ENCODE measurements at regions not wholly inside any gene's neighbourhood (a gene's known extent, or its start where the extent isn't known, plus 50 kb on each side); places are given as distances from the start of the nearest gene placed in this dataset.
"Not testable (repeated sequence)": the region's sequence is repeated elsewhere in the genome, so short reads cannot be mapped to it uniquely, and the experiment has no call there.

DNA sequence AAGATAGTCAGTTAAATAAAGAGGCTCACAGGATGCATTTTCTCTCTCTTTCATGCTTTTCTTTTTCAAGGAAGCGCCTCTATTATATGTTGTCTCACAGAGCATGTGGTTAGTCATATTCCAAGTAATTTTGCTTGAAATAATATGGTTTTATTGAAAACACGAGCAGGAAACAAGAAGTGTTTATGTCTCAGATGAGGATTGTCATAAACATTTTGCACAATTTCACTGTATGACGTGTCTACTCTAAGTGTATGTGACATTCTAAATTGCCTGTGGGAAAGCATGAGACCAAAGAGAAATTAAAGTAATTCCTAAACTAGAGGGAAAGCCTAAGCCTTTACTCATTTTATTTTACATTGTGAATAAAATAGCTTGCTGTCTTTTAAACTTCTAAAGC is 818.6 kb downstream of the EPHA3 start:
- Histone ChIP-seq H3K27ac (ENCODE audit: low read depth, low read length) (no peak overlapping the region), H3K4me2 (ENCODE audit: insufficient read depth, low read length) (no peak overlapping the region), H3K4me1 (ENCODE audit: insufficient read depth, low read length) (no peaks in the 10 kb centered on the region), H2AFZ (ENCODE audit: low read length) (no peak overlapping the region), H3K9me3 (ENCODE audit: low read depth, low read length) (no peaks in the 10 kb centered on the region), H3K4me3 (ENCODE audit: insufficient read depth, low read length) (no peak overlapping the region), H3K27me3 (ENCODE audit: insufficient read depth, low read length) (no peaks in the 10 kb centered on the region), H3K36me3 (ENCODE audit: insufficient read depth, low read length) (no peaks in the 10 kb centered on the region), H3K79me2 (ENCODE audit: insufficient read depth, low read length) (no peaks in the 10 kb centered on the region), H4K20me1 (ENCODE audit: insufficient read depth, low read length) (no peaks in the 10 kb centered on the region)
- TF ChIP-seq, protein P1, sequence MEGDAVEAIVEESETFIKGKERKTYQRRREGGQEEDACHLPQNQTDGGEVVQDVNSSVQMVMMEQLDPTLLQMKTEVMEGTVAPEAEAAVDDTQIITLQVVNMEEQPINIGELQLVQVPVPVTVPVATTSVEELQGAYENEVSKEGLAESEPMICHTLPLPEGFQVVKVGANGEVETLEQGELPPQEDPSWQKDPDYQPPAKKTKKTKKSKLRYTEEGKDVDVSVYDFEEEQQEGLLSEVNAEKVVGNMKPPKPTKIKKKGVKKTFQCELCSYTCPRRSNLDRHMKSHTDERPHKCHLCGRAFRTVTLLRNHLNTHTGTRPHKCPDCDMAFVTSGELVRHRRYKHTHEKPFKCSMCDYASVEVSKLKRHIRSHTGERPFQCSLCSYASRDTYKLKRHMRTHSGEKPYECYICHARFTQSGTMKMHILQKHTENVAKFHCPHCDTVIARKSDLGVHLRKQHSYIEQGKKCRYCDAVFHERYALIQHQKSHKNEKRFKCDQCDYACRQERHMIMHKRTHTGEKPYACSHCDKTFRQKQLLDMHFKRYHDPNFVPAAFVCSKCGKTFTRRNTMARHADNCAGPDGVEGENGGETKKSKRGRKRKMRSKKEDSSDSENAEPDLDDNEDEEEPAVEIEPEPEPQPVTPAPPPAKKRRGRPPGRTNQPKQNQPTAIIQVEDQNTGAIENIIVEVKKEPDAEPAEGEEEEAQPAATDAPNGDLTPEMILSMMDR (IDR thresholded peaks at IDR 0.05; ENCODE audit: extremely low read depth, low read depth, low read length), result no peak
- DNase-seq (ENCODE audit: insufficient read length, low spot score, missing footprints), result no peak

DNA sequence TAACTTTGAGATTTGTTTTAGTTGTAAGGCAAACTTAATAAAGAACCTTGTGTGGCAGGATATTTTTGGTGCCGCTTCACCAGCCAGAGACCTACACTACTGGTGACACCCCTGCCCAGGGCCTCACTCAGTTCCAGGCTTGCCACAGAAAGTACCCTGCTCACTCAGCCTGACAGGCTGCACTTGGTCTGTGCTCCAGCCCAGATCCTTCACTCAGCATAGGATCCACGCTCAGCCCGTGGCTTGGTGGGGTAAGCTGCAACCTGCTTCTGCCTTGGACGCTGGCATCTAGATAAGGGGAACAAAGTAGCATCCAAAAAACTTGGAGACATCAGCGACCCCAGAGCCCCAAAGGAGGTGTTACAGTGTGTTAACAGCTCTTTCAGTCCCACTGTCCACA is 825.5 kb downstream of the EPHA3 start:
- no peak overlapping the region for H3K4me3 ChIP-seq (ENCODE audit: insufficient read depth, low read length)
- H3K79me2 ChIP-seq (ENCODE audit: insufficient read depth, low read length), result no peaks in the 10 kb centered on the region
- no peak overlapping the region for H3K4me2 ChIP-seq (ENCODE audit: insufficient read depth, low read length)
- TF ChIP-seq, protein P1 (IDR thresholded peaks at IDR 0.05; ENCODE audit: extremely low read depth, low read depth, low read length), result no peak
- DNase-seq (ENCODE audit: insufficient read length, low spot score, missing footprints), result no peak
- H3K9me3 ChIP-seq (ENCODE audit: low read depth, low read length), result no peaks in the 10 kb centered on the region
- no peaks in the 10 kb centered on the region for H3K4me1 ChIP-seq (ENCODE audit: insufficient read depth, low read length)
- H4K20me1 ChIP-seq (ENCODE audit: insufficient read depth, low read length), result no peaks in the 10 kb centered on the region
- H3K27me3 ChIP-seq (ENCODE audit: insufficient read depth, low read length), result no peaks in the 10 kb centered on the region
- no peak overlapping the region for H2AFZ ChIP-seq (ENCODE audit: low read length)
- H3K36me3 ChIP-seq (ENCODE audit: insufficient read depth, low read length), result no peaks in the 10 kb centered on the region
- no peak overlapping the region for H3K27ac ChIP-seq (ENCODE audit: low read depth, low read length)

DNA sequence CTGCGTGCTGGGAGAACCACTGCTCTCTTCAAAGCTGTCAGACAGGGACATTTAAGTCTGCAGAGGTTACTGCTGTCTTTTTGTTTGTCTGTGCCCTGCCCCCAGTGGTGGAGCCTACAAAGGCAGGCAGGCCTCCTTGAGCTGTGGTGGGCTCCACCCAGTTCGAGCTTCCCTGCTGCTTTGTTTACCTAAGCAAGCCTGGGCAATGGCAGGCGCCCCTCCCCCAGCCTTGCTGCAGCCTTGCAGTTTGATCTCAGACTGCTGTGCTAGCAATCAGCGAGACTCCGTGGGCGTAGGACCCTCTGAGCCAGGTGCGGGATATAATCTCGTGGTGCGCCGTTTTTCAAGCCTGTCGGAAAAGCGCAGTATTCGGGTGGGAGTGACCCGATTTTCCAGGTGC is 837.0 kb downstream of the EPHA3 start:
- H3K27me3 ChIP-seq (ENCODE audit: insufficient read depth, low read length); H2AFZ ChIP-seq (ENCODE audit: low read length); H3K4me3 ChIP-seq (ENCODE audit: insufficient read depth, low read length); H3K4me1 ChIP-seq (ENCODE audit: insufficient read depth, low read length); H3K9me3 ChIP-seq (ENCODE audit: low read depth, low read length); DNase-seq (ENCODE audit: insufficient read length, low spot score, missing footprints); H3K36me3 ChIP-seq (ENCODE audit: insufficient read depth, low read length); H4K20me1 ChIP-seq (ENCODE audit: insufficient read depth, low read length); H3K4me2 ChIP-seq (ENCODE audit: insufficient read depth, low read length); H3K79me2 ChIP-seq (ENCODE audit: insufficient read depth, low read length); H3K27ac ChIP-seq (ENCODE audit: low read depth, low read length): not testable (repeated sequence)

DNA sequence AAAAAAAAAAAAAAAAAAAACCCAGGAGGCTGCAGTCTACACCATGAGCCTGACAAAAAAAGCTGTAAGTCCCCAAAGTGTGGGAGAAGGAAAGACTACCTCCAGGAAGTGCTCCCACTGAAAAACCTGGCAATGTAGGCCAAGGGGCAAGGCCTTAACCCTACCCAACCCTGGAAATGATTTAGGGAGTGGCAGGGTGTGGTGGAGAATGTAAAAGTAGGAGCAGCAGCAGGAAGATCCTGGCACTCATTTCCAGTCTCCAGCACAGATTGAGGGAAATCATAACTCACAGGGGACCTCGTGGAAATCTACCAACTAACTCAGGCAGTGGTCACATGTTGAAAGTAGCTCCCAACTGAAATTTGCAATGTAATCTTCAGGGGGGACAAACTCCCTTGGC is 839.5 kb downstream of the EPHA3 start:
- no peak overlapping the region for H3K4me2 ChIP-seq (ENCODE audit: insufficient read depth, low read length)
- TF ChIP-seq, protein P1 (IDR thresholded peaks at IDR 0.05; ENCODE audit: extremely low read depth, low read depth, low read length), result no peak
- no peaks in the 10 kb centered on the region for H3K4me1 ChIP-seq (ENCODE audit: insufficient read depth, low read length)
- no peak overlapping the region for H3K27ac ChIP-seq (ENCODE audit: low read depth, low read length)
- H3K4me3 ChIP-seq (ENCODE audit: insufficient read depth, low read length), result no peak overlapping the region
- H3K79me2 ChIP-seq (ENCODE audit: insufficient read depth, low read length), result no peaks in the 10 kb centered on the region
- H2AFZ ChIP-seq (ENCODE audit: low read length), result no peak overlapping the region
- DNase-seq (ENCODE audit: insufficient read length, low spot score, missing footprints), result no peak
- H3K36me3 ChIP-seq (ENCODE audit: insufficient read depth, low read length), result no peaks in the 10 kb centered on the region
- no peaks in the 10 kb centered on the region for H4K20me1 ChIP-seq (ENCODE audit: insufficient read depth, low read length)
- no peaks in the 10 kb centered on the region for H3K9me3 ChIP-seq (ENCODE audit: low read depth, low read length)
- H3K27me3 ChIP-seq (ENCODE audit: insufficient read depth, low read length), result no peaks in the 10 kb centered on the region

Measured in osteoblast (primary cell).